ENCODE measurements at regions not wholly inside any gene's neighbourhood (a gene's known extent, or its start where the extent isn't known, plus 50 kb on each side); places are given as distances from the start of the nearest gene placed in this dataset.

- no peak overlapping the region for H3K27ac Mint-ChIP-seq (ENCODE audit: unreplicated experiment)
- no peaks in the 10 kb centered on the region for H3K27me3 Mint-ChIP-seq (ENCODE audit: unreplicated experiment)
- DNase-seq: no peak
- BruUV-seq (replicated peaks): no TSS peak
- no peaks in the 10 kb centered on the region for H3K9me3 Mint-ChIP-seq (ENCODE audit: low read depth, unreplicated experiment)
- no peak overlapping the region for H3K4me3 Mint-ChIP-seq (ENCODE audit: low read depth, unreplicated experiment)
- no peak for TF ChIP-seq CTCF (IDR thresholded peaks at IDR 0.05; ENCODE audit: unreplicated experiment)
- H3K36me3 Mint-ChIP-seq (ENCODE audit: insufficient read depth, unreplicated experiment): no peaks in the 10 kb centered on the region
- H3K4me1 Mint-ChIP-seq (ENCODE audit: low read depth, unreplicated experiment): peaks cover 9% of the 10 kb centered on the region
- CTCF ChIA-PET: no interaction called here
- intact Hi-C loops (cut with micrococcal nuclease; ENCODE audit: unreplicated experiment): loop anchor here (10.0 kb wide), 1 partner anchor 770 kb away; no protein-coding TSS in a partner anchor
Measured at GRCh38 chr12:86724716-86725115, 468.5 kb upstream of the MGAT4C start.

GRCh38 chr12:86723326-86723725, 467.1 kb upstream of the MGAT4C start:
- no peaks in the 10 kb centered on the region for H3K9me3 Mint-ChIP-seq (ENCODE audit: low read depth, unreplicated experiment)
- H3K27ac Mint-ChIP-seq (ENCODE audit: unreplicated experiment): no peak overlapping the region
- CTCF ChIA-PET: no interaction called here
- H3K27me3 Mint-ChIP-seq (ENCODE audit: unreplicated experiment): no peaks in the 10 kb centered on the region
- no peak for TF ChIP-seq CTCF (IDR thresholded peaks at IDR 0.05; ENCODE audit: unreplicated experiment)
- H3K4me1 Mint-ChIP-seq (ENCODE audit: low read depth, unreplicated experiment): peaks cover 9% of the 10 kb centered on the region
- no TSS peak for BruUV-seq (replicated peaks)
- intact Hi-C loops (cut with micrococcal nuclease; ENCODE audit: unreplicated experiment): loop anchor here (10.0 kb wide), 1 partner anchor 769 kb away; no protein-coding TSS in a partner anchor
- H3K36me3 Mint-ChIP-seq (ENCODE audit: insufficient read depth, unreplicated experiment): no peaks in the 10 kb centered on the region
- no peak for DNase-seq
- H3K4me3 Mint-ChIP-seq (ENCODE audit: low read depth, unreplicated experiment): no peak overlapping the region

GRCh38 chr12:86721713-86722397, 465.7 kb upstream of the MGAT4C start:
- no peak for TF ChIP-seq CTCF (IDR thresholded peaks at IDR 0.05; ENCODE audit: unreplicated experiment)
- H3K4me1 Mint-ChIP-seq (ENCODE audit: low read depth, unreplicated experiment): peaks cover under 1% of the 10 kb centered on the region
- H3K4me3 Mint-ChIP-seq (ENCODE audit: low read depth, unreplicated experiment): no peak overlapping the region
- no peak for DNase-seq
- H3K36me3 Mint-ChIP-seq (ENCODE audit: insufficient read depth, unreplicated experiment): no peaks in the 10 kb centered on the region
- intact Hi-C loops (cut with micrococcal nuclease; ENCODE audit: unreplicated experiment): loop anchor here (10.0 kb wide), 1 partner anchor 767 kb away; no protein-coding TSS in a partner anchor
- CTCF ChIA-PET: no interaction called here
- no peak overlapping the region for H3K27ac Mint-ChIP-seq (ENCODE audit: unreplicated experiment)
- no peaks in the 10 kb centered on the region for H3K27me3 Mint-ChIP-seq (ENCODE audit: unreplicated experiment)
- no TSS peak for BruUV-seq (replicated peaks)
- no peaks in the 10 kb centered on the region for H3K9me3 Mint-ChIP-seq (ENCODE audit: low read depth, unreplicated experiment)

GRCh38 chr12:86719381-86719780, 463.2 kb upstream of the MGAT4C start:
- Mint-ChIP-seq H3K27ac (ENCODE audit: unreplicated experiment) (no peak overlapping the region), H3K36me3 (ENCODE audit: insufficient read depth, unreplicated experiment) (no peaks in the 10 kb centered on the region), H3K27me3 (ENCODE audit: unreplicated experiment) (no peaks in the 10 kb centered on the region), H3K4me3 (ENCODE audit: low read depth, unreplicated experiment) (no peak overlapping the region), H3K9me3 (ENCODE audit: low read depth, unreplicated experiment) (peaks cover 3% of the 10 kb centered on the region), H3K4me1 (ENCODE audit: low read depth, unreplicated experiment) (no peaks in the 10 kb centered on the region)
- intact Hi-C loops (cut with micrococcal nuclease; ENCODE audit: unreplicated experiment): no loop called here
- no TSS peak for BruUV-seq (replicated peaks)
- no peak for TF ChIP-seq CTCF (IDR thresholded peaks at IDR 0.05; ENCODE audit: unreplicated experiment)
- DNase-seq: no peak
- CTCF ChIA-PET: interaction anchor here (0.6 kb wide), 1 partner anchor 54 kb away, joined by 9 read pairs; no protein-coding TSS in a partner anchor
